K562 (cell line): ENCODE measurements at regions not wholly inside any gene's neighbourhood (a gene's known extent, or its start where the extent isn't known, plus 50 kb on each side); places are given as distances from the start of the nearest gene placed in this dataset.

Experiments used
- ATF7 ChIP-seq: fragments of 450-650 bp; IDR thresholded peaks from 2 replicates; pipeline ENCODE4 v1.7.1; 2014; ENCODE audit warnings: mild to moderate bottlenecking, moderate library complexity
- FOS ChIP-seq: IDR thresholded peaks from 3 replicates; pipeline ENCODE4 v1.6.1; 2011; ENCODE audit not compliant: insufficient read length; ENCODE audit errors: extremely low read depth
- FOXJ3 ChIP-seq: sonication (generic); formaldehyde crosslinking; IDR thresholded peaks from 2 replicates; pipeline ENCODE4 v1.4.0; 2020; ENCODE audit warnings: mild to moderate bottlenecking, missing genetic modification reagents
- HMGXB4 ChIP-seq: sonication (generic); formaldehyde crosslinking; IDR thresholded peaks from 2 replicates; pipeline ENCODE4 v1.8.1; 2023; ENCODE audit warnings: mild to moderate bottlenecking, missing genetic modification reagents
- PHF21A ChIP-seq: fragments of 450-650 bp; IDR thresholded peaks from 2 replicates; pipeline ENCODE4 v1.6.1; 2017; ENCODE audit warnings: low read depth, borderline replicate concordance
- POLR2A ChIP-seq: fragments of 450-650 bp; conservative IDR thresholded peaks from 2 replicates; pipeline ENCODE4 v1.6.1; 2016
- SMARCE1 ChIP-seq: fragments of 450-650 bp; IDR thresholded peaks from 2 replicates; pipeline ENCODE4 v1.7.1; 2016; ENCODE audit warnings: mild to moderate bottlenecking
- WHSC1 ChIP-seq: IDR thresholded peaks from one replicate; pipeline ENCODE4 v1.6.1; 2012; ENCODE audit warnings: low read length, control low read depth, inconsistent platforms
- ZNF830 ChIP-seq: fragments of 250-450 bp; sonication (Bioruptor Pico); IDR thresholded peaks from 2 replicates; pipeline ENCODE4 v1.5.0; 2021; ENCODE audit warnings: mild to moderate bottlenecking

- TF ChIP-seq SMARCE1 (no peak), WHSC1 (no peak), ATF7 (no peak), FOXJ3 (CRISPR knock-in tag) (no peak), POLR2A (no peak), ZNF830 (CRISPR knock-in tag) (no peak), FOS (no peak), PHF21A (no peak), HMGXB4 (CRISPR knock-in tag) (no peak)
These were observed 199.7 kb downstream of the ETAA1 start for GRCh38 chr2:67596871-67597270.
